22Rv1 (cell line): ENCODE measurements at regions not wholly inside any gene's neighbourhood (a gene's known extent, or its start where the extent isn't known, plus 50 kb on each side); places are given as distances from the start of the nearest gene placed in this dataset.

Experiments
- ZFX ChIP-seq: fragments of 450-650 bp; IDR thresholded peaks from 2 replicates; pipeline ENCODE4 v1.6.1; 2017; ENCODE audit warnings: antibody characterized with exemption, borderline replicate concordance
- TF ChIP-seq, protein P1 (sequence below): fragments of 450-650 bp; IDR thresholded peaks from 2 replicates; pipeline ENCODE4 v1.5.1; 2017; ENCODE audit warnings: mild to moderate bottlenecking

DNA sequence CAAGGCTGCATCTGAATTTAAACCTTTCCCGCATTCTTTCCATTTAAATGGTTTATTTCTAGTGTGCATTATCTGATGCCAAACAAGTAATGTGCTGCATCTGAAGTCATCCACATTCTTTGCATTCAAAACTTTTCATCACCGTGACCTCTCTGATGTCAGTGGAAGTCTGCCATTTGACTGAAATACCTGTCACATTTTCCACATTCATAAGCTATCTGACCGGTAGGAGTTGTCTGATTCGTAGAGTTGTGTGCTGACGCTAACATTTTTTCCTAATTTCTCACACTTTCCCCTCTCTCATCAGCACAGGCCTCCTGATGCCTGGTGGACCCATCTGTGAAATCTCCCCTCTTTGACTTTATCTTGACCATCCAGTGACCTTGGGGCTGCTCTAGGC is 79.9 kb upstream of the BARX2 start:
- TF ChIP-seq, protein P1, sequence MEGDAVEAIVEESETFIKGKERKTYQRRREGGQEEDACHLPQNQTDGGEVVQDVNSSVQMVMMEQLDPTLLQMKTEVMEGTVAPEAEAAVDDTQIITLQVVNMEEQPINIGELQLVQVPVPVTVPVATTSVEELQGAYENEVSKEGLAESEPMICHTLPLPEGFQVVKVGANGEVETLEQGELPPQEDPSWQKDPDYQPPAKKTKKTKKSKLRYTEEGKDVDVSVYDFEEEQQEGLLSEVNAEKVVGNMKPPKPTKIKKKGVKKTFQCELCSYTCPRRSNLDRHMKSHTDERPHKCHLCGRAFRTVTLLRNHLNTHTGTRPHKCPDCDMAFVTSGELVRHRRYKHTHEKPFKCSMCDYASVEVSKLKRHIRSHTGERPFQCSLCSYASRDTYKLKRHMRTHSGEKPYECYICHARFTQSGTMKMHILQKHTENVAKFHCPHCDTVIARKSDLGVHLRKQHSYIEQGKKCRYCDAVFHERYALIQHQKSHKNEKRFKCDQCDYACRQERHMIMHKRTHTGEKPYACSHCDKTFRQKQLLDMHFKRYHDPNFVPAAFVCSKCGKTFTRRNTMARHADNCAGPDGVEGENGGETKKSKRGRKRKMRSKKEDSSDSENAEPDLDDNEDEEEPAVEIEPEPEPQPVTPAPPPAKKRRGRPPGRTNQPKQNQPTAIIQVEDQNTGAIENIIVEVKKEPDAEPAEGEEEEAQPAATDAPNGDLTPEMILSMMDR: no peak
- no peak for TF ChIP-seq ZFX
